ENCODE measurements at regions not wholly inside any gene's neighbourhood (a gene's known extent, or its start where the extent isn't known, plus 50 kb on each side); places are given as distances from the start of the nearest gene placed in this dataset.
"Not testable (repeated sequence)": the region's sequence is repeated elsewhere in the genome, so short reads cannot be mapped to it uniquely, and the experiment has no call there.

- no peaks in the 10 kb centered on the region for H3K9me2 ChIP-seq (replicated peaks; ENCODE audit: insufficient read depth)
- WGBS (ENCODE audit: low lambda C conversion rate, missing lambda C conversion rate), result 93% methylated on average over 17 of the region's 17 CpGs
- H2AFZ ChIP-seq, result no peak overlapping the region
- no peaks in the 10 kb centered on the region for H3K36me3 ChIP-seq (replicated peaks; ENCODE audit: insufficient read depth, low read depth)
- H3K4me2 ChIP-seq, result no peak overlapping the region
- H3K27me3 ChIP-seq, result no peaks in the 10 kb centered on the region
- TF ChIP-seq EZH2 (IDR thresholded peaks at IDR 0.05; ENCODE audit: borderline replicate concordance) (no peak), CTCF (IDR thresholded peaks at IDR 0.05; ENCODE audit: poor library complexity) (no peak), EZH2phosphoT487 (IDR thresholded peaks at IDR 0.05; ENCODE audit: low read depth, severe bottlenecking, unreplicated experiment) (no peak)
- H3K4me1 ChIP-seq (ENCODE audit: insufficient read depth), result no peaks in the 10 kb centered on the region
- no peak overlapping the region for H3K4me3 ChIP-seq
- no peaks in the 10 kb centered on the region for H3K79me2 ChIP-seq
- no peak for DNase-seq (ENCODE audit: low spot score)
- no peak overlapping the region for H3K27ac ChIP-seq
- H3K9me3 ChIP-seq (ENCODE audit: low read depth), result no peaks in the 10 kb centered on the region
- H4K20me1 ChIP-seq (ENCODE audit: insufficient read depth, poor library complexity, severe bottlenecking), result no peaks in the 10 kb centered on the region
Observed at GRCh38 chr9:135380311-135380960, 99.1 kb upstream of the PPP1R26 start.

GRCh38 chr9:135381762-135382310 is 97.7 kb upstream of the PPP1R26 start:
- no peaks in the 10 kb centered on the region for H3K36me3 ChIP-seq (replicated peaks; ENCODE audit: insufficient read depth, low read depth)
- H3K9me3 ChIP-seq (ENCODE audit: low read depth), result no peaks in the 10 kb centered on the region
- TF ChIP-seq CTCF (IDR thresholded peaks at IDR 0.05; ENCODE audit: poor library complexity) (no peak), EZH2 (IDR thresholded peaks at IDR 0.05; ENCODE audit: borderline replicate concordance) (no peak), EZH2phosphoT487 (IDR thresholded peaks at IDR 0.05; ENCODE audit: low read depth, severe bottlenecking, unreplicated experiment) (no peak)
- H2AFZ ChIP-seq, result no peak overlapping the region
- H3K9me2 ChIP-seq (replicated peaks; ENCODE audit: insufficient read depth), result no peaks in the 10 kb centered on the region
- no peaks in the 10 kb centered on the region for H3K4me1 ChIP-seq (ENCODE audit: insufficient read depth)
- no peak for DNase-seq (ENCODE audit: low spot score)
- 87% methylated on average over 11 of the region's 11 CpGs for WGBS (ENCODE audit: low lambda C conversion rate, missing lambda C conversion rate)
- H3K27me3 ChIP-seq, result no peaks in the 10 kb centered on the region
- H4K20me1 ChIP-seq (ENCODE audit: insufficient read depth, poor library complexity, severe bottlenecking), result no peaks in the 10 kb centered on the region
- H3K4me2 ChIP-seq, result no peak overlapping the region
- H3K79me2 ChIP-seq, result no peaks in the 10 kb centered on the region
- H3K27ac ChIP-seq, result no peak overlapping the region
- H3K4me3 ChIP-seq, result no peak overlapping the region

GRCh38 chr9:135384226-135384625 is 95.4 kb upstream of the PPP1R26 start:
- no peaks in the 10 kb centered on the region for H3K4me1 ChIP-seq (ENCODE audit: insufficient read depth)
- H2AFZ ChIP-seq, result no peak overlapping the region
- H3K27me3 ChIP-seq, result no peaks in the 10 kb centered on the region
- no peaks in the 10 kb centered on the region for H3K36me3 ChIP-seq (replicated peaks; ENCODE audit: insufficient read depth, low read depth)
- TF ChIP-seq EZH2phosphoT487 (IDR thresholded peaks at IDR 0.05; ENCODE audit: low read depth, severe bottlenecking, unreplicated experiment), result no peak
- TF ChIP-seq CTCF (IDR thresholded peaks at IDR 0.05; ENCODE audit: poor library complexity), result no peak
- no peak for TF ChIP-seq EZH2 (IDR thresholded peaks at IDR 0.05; ENCODE audit: borderline replicate concordance)
- 61% methylated on average over 13 of the region's 13 CpGs for WGBS (ENCODE audit: low lambda C conversion rate, missing lambda C conversion rate)
- no peak overlapping the region for H3K27ac ChIP-seq
- H3K4me3 ChIP-seq, result no peak overlapping the region
- H3K9me2 ChIP-seq (replicated peaks; ENCODE audit: insufficient read depth), result no peaks in the 10 kb centered on the region
- H3K4me2 ChIP-seq, result no peak overlapping the region
- no peaks in the 10 kb centered on the region for H3K9me3 ChIP-seq (ENCODE audit: low read depth)
- DNase-seq (ENCODE audit: low spot score), result peak; percentile 32
- no peaks in the 10 kb centered on the region for H3K79me2 ChIP-seq
- H4K20me1 ChIP-seq (ENCODE audit: insufficient read depth, poor library complexity, severe bottlenecking), result no peaks in the 10 kb centered on the region

- not testable (repeated sequence) for H3K4me3 ChIP-seq; DNase-seq (ENCODE audit: low spot score); H3K79me2 ChIP-seq; H3K36me3 ChIP-seq (replicated peaks; ENCODE audit: insufficient read depth, low read depth); H3K9me2 ChIP-seq (replicated peaks; ENCODE audit: insufficient read depth); H3K9me3 ChIP-seq (ENCODE audit: low read depth); H3K27ac ChIP-seq; H3K4me2 ChIP-seq; H2AFZ ChIP-seq; H4K20me1 ChIP-seq (ENCODE audit: insufficient read depth, poor library complexity, severe bottlenecking); H3K27me3 ChIP-seq; H3K4me1 ChIP-seq (ENCODE audit: insufficient read depth)
- 78% methylated on average over 7 of the region's 7 CpGs for WGBS (ENCODE audit: low lambda C conversion rate, missing lambda C conversion rate)
Observed at GRCh38 chr9:135384815-135385405, 94.7 kb upstream of the PPP1R26 start.
